Endothelial cell of umbilical vein (primary cell): ENCODE measurements at regions not wholly inside any gene's neighbourhood (a gene's known extent, or its start where the extent isn't known, plus 50 kb on each side); places are given as distances from the start of the nearest gene placed in this dataset.

ENCODE experiments used
- BruUV-seq: library from RNA; stranded (reverse); fragments of 400-500 nt; replicated peaks from 2 replicates; lab custom pipeline; 2021; lab: Mats Ljungman, UMichigan
- CTCF ChIA-PET: fragments of 300-600, 350-600 bp; sonication (Branson Sonifier 250); formaldehyde crosslinking; loops from one replicate; lab custom pipeline; 2021; ENCODE audit warnings: antibody characterized with exemption, inconsistent platforms; lab: Charles Lee
- POLR2A ChIA-PET: fragments of 300-600, 350-600 bp; sonication (Branson Sonifier 250); formaldehyde crosslinking; loops from one replicate; lab custom pipeline; 2021; ENCODE audit warnings: antibody characterized with exemption, inconsistent platforms; lab: Charles Lee
- DNase-seq: peaks from one replicate; pipeline ENCODE4 v3.0.0-alpha.2; 2011; ENCODE audit warnings: low read depth, low spot score
- FAIRE-seq: peaks from 2 replicates; lab custom pipeline; 2011; peaks lifted over from hg19 to GRCh38; lab: Jason Lieb, UNC
- H2AFZ ChIP-seq: 2 replicates; pipeline ENCODE4 v1.6.0; 2012; ENCODE audit warnings: low read depth, low read length, control low read depth, inconsistent platforms
- H3K27ac ChIP-seq: 2 replicates; pipeline ENCODE4 v1.5.1; 2011; ENCODE audit warnings: low read depth, mild to moderate bottlenecking, control low read depth, low read length, moderate library complexity; ENCODE audit not compliant: insufficient read depth
- H3K27me3 ChIP-seq, 2 experiments: 2 replicates each; pipeline versions ENCODE4 v1.6.0 to v1.6.1; 2011; ENCODE audit warnings: low read length in 2 of 2, mixed read lengths in 1 of 2; ENCODE audit not compliant: control insufficient read depth in 2 of 2, insufficient read depth in 2 of 2
- H3K36me3 ChIP-seq, 2 experiments: 2 replicates in 1 of 2; 3 replicates in 1 of 2; pipeline ENCODE4 v1.5.1; 2011; ENCODE audit warnings: low read length in 2 of 2, mild to moderate bottlenecking in 1 of 2, moderate library complexity in 1 of 2; ENCODE audit not compliant: control insufficient read depth in 2 of 2, insufficient read depth in 2 of 2; ENCODE audit errors: extremely low read depth in 1 of 2
- H3K4me1 ChIP-seq: 3 replicates; pipeline ENCODE4 v1.5.1; 2011; ENCODE audit warnings: mild to moderate bottlenecking, low read length; ENCODE audit not compliant: control insufficient read depth, insufficient read depth; ENCODE audit errors: extremely low read depth
- H3K4me2 ChIP-seq: 2 replicates; pipeline ENCODE4 v1.6.1; 2011; ENCODE audit warnings: low read length, control low read depth, mixed read lengths; ENCODE audit not compliant: insufficient read depth
- H3K4me3 ChIP-seq, 3 experiments: fragments of 200-600 bp in 1 of 3; sonication (generic), shearing (Covaris generic) in 1 of 3; replicated peaks in 1 of 3; 2 replicates each; pipeline ENCODE4 v1.5.1; 2011 to 2016; ENCODE audit warnings: control low read depth in 3 of 3, low read length in 3 of 3, mild to moderate bottlenecking in 2 of 3, inconsistent platforms in 1 of 3, low read depth in 1 of 3, moderate library complexity in 1 of 3; ENCODE audit not compliant: insufficient read depth in 1 of 3
- H3K79me2 ChIP-seq: 2 replicates; pipeline ENCODE4 v1.6.0; 2012; ENCODE audit warnings: low read length, inconsistent platforms; ENCODE audit not compliant: control insufficient read depth, insufficient read depth
- H3K9ac ChIP-seq: replicated peaks from 2 replicates; pipeline ENCODE3; 2011; ENCODE audit warnings: low read length, control low read depth; ENCODE audit not compliant: insufficient read depth; ENCODE audit errors: extremely low read depth
- H3K9me1 ChIP-seq: replicated peaks from 3 replicates; pipeline ENCODE4 v1.6.0; 2011; ENCODE audit warnings: mild to moderate bottlenecking, low read length; ENCODE audit not compliant: control insufficient read depth, insufficient read depth; ENCODE audit errors: extremely low read depth
- H3K9me3 ChIP-seq: replicated peaks from 2 replicates; pipeline ENCODE4 v1.5.1; 2012; ENCODE audit warnings: low read length, inconsistent platforms; ENCODE audit not compliant: control insufficient read depth, insufficient read depth
- H4K20me1 ChIP-seq: replicated peaks from 2 replicates; pipeline ENCODE3; 2011; ENCODE audit warnings: mild to moderate bottlenecking, low read length; ENCODE audit not compliant: control insufficient read depth, insufficient read depth; ENCODE audit errors: extremely low read depth
- EZH2 ChIP-seq: IDR thresholded peaks from 2 replicates; pipeline ENCODE4 v1.6.1; 2012; ENCODE audit warnings: borderline replicate concordance, low read depth, mild to moderate bottlenecking, moderate library complexity, low read length, inconsistent platforms; ENCODE audit not compliant: severe bottlenecking
- FOS ChIP-seq: IDR thresholded peaks from 2 replicates; pipeline ENCODE4 v1.6.1; 2011; ENCODE audit warnings: mild to moderate bottlenecking, low read length, moderate library complexity, borderline replicate concordance; ENCODE audit not compliant: insufficient read depth
- GATA2 ChIP-seq: IDR thresholded peaks from 2 replicates; pipeline ENCODE4 v1.7.0; 2011; ENCODE audit warnings: low read depth, mild to moderate bottlenecking, moderate library complexity, mixed read lengths, low read length; ENCODE audit not compliant: insufficient read length, insufficient read depth
- JUN ChIP-seq: IDR thresholded peaks from 2 replicates; pipeline ENCODE4 v1.6.1; 2011; ENCODE audit warnings: borderline replicate concordance, low read depth; ENCODE audit not compliant: insufficient read length, insufficient read depth
- MAX ChIP-seq: IDR thresholded peaks from 2 replicates; pipeline ENCODE4 v1.6.1; 2011; ENCODE audit not compliant: insufficient read depth, insufficient read length
- MYC ChIP-seq: IDR thresholded peaks from one replicate; pipeline ENCODE4 v1.6.1; 2011; ENCODE audit warnings: mild to moderate bottlenecking, low read depth, low read length
- POLR2A ChIP-seq: IDR thresholded peaks from 2 replicates; pipeline ENCODE4 v1.6.1; 2012; ENCODE audit warnings: low read depth, mild to moderate bottlenecking, control low read depth, low read length
- POLR2AphosphoS5 ChIP-seq: IDR thresholded peaks from 2 replicates; pipeline ENCODE4 v1.6.1; 2012; ENCODE audit warnings: low read depth, mild to moderate bottlenecking, control low read depth, low read length, moderate library complexity; ENCODE audit not compliant: insufficient read depth
- dilution Hi-C: fragments of 300-500 bp; cut with MboI; formaldehyde crosslinking; loops from one replicate; pipeline ENCODE4 v1.15.0; 2019; ENCODE audit warnings: low sequenced_read_pairs; ENCODE audit not compliant: extremely low pct_ligation_motif_present
- intact Hi-C: fragments of 100-400 bp; cut with micrococcal nuclease; formaldehyde crosslinking; loops from one replicate; pipeline ENCODE4 v1.10.0; 2022
- TF ChIP-seq, protein P1 (sequence below), 2 donors: IDR thresholded peaks; 1 replicate in 1 of 2; 2 replicates in 1 of 2; pipeline ENCODE4 v1.5.1; 2011; ENCODE audit warnings: low read length in 2 of 2, mild to moderate bottlenecking in 2 of 2, moderate library complexity in 2 of 2, control low read depth in 1 of 2, inconsistent platforms in 1 of 2, low read depth in 1 of 2; ENCODE audit not compliant: insufficient read depth in 1 of 2; ENCODE audit errors: extremely low read depth in 1 of 2

GRCh38 chr5:133878236-133878555, 90.2 kb downstream of the C5orf15 start:
- intact Hi-C loops = no loop called here
- Histone ChIP-seq H3K79me2 (no peaks in the 10 kb centered on the region), H3K4me3 (no peak overlapping the region), H3K4me1 (no peaks in the 10 kb centered on the region), H3K9me1 (no peaks in the 10 kb centered on the region), H4K20me1 (no peaks in the 10 kb centered on the region), H3K4me2 (no peak overlapping the region), H3K27ac (no peak overlapping the region), H3K27me3 (no peaks in the 10 kb centered on the region), H3K9ac (no peak overlapping the region), H3K36me3 (no peaks in the 10 kb centered on the region), H2AFZ (no peak overlapping the region), H3K9me3 (no peaks in the 10 kb centered on the region)
- DNase-seq (no peak), FAIRE-seq (no peak)
- POLR2A ChIA-PET = no interaction called here
- CTCF ChIA-PET = interaction anchor here (2.1 kb wide), 1 partner anchor 9 kb away, joined by 13 read pairs; no protein-coding TSS in a partner anchor
- TF ChIP-seq POLR2AphosphoS5 (no peak), EZH2 (no peak), MAX (no peak)
- BruUV-seq = no TSS peak
- dilution Hi-C loops = no loop called here

DNA sequence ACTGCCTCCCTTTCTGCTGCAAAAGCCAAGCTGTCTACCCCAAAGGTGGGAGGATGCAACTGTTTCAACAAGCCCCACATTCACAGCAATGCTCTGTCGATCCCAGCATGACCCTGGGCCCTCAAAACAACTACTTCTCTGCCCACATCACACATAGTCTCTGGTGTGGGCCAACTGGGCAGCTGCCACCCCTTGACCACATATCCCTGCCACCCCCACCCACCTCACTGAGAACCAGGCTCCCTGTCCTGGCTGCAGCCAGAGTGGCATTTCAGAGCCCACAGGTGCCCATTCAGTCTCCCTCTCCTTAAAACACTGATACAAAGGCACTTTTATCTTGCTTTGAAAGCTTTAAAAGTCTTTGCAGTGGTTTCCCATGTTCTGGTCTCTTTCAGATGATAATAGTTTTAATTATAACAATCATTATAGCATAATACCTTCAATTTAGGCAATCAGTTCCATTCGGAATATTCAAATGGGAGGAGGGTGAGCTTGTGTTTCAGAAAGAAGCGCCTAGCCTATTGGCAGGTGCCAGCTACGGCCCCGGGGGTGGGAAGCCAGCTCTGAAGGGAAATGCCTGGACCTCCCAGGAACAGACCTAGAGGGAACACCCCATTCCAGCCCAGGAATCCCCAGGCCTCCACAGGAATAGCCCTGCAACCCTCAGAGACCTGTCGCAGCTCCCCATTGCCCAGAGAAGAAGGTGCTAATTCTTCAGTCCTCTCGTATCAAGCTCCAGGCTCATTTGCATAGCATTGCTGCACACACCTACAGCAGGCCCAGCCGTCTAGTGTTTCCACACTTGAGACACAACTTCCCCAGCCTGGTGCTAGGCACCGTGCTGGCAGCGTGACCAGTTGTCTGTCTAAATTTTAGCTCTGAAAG, 90.8 kb downstream of the C5orf15 start:
- TF ChIP-seq MYC = no peak
- no peak for TF ChIP-seq POLR2A
- TF ChIP-seq POLR2AphosphoS5 = no peak
- no peak for TF ChIP-seq JUN
- TF ChIP-seq FOS = no peak
- TF ChIP-seq, protein P1, sequence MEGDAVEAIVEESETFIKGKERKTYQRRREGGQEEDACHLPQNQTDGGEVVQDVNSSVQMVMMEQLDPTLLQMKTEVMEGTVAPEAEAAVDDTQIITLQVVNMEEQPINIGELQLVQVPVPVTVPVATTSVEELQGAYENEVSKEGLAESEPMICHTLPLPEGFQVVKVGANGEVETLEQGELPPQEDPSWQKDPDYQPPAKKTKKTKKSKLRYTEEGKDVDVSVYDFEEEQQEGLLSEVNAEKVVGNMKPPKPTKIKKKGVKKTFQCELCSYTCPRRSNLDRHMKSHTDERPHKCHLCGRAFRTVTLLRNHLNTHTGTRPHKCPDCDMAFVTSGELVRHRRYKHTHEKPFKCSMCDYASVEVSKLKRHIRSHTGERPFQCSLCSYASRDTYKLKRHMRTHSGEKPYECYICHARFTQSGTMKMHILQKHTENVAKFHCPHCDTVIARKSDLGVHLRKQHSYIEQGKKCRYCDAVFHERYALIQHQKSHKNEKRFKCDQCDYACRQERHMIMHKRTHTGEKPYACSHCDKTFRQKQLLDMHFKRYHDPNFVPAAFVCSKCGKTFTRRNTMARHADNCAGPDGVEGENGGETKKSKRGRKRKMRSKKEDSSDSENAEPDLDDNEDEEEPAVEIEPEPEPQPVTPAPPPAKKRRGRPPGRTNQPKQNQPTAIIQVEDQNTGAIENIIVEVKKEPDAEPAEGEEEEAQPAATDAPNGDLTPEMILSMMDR (IDR thresholded peaks at IDR 0.05; ENCODE audit: extremely low read depth in 1 of 2, insufficient read depth in 1 of 2, low read depth in 1 of 2, low read length in 2 of 2) = no peak
- no peak for TF ChIP-seq GATA2
- no peak for TF ChIP-seq MAX
- no peak for TF ChIP-seq EZH2
- no peak for FAIRE-seq
- ChIA-PET CTCF (interaction anchor here (2.1 kb wide), 1 partner anchor 8 kb away, joined by 13 read pairs; no protein-coding TSS in a partner anchor), POLR2A (no interaction called here)
- Histone ChIP-seq H3K9me3 (no peaks in the 10 kb centered on the region), H3K79me2 (no peaks in the 10 kb centered on the region), H3K4me2 (no peak overlapping the region), H2AFZ (no peak overlapping the region), H3K9me1 (no peaks in the 10 kb centered on the region), H3K4me3 (no peak overlapping the region), H3K27ac (no peak overlapping the region), H3K4me1 (no peaks in the 10 kb centered on the region), H4K20me1 (no peaks in the 10 kb centered on the region), H3K36me3 (no peaks in the 10 kb centered on the region), H3K9ac (no peak overlapping the region), H3K27me3 (no peaks in the 10 kb centered on the region)
- BruUV-seq = no TSS peak
- intact Hi-C loops = no loop called here
- no peak for DNase-seq
- dilution Hi-C loops = no loop called here
